Caco-2 (cell line): ENCODE measurements at regions not wholly inside any gene's neighbourhood (a gene's known extent, or its start where the extent isn't known, plus 50 kb on each side); places are given as distances from the start of the nearest gene placed in this dataset.

Source experiments
- BruUV-seq: library from RNA; stranded (reverse); fragments of 400-500 nt; replicated peaks from 2 replicates; lab custom pipeline; 2021; lab: Mats Ljungman, UMichigan
- CTCF ChIA-PET: fragments of 300-600 bp; sonication (Branson Sonifier 250); formaldehyde crosslinking; loops from one replicate; lab custom pipeline; 2022; ENCODE audit warnings: antibody characterized with exemption; lab: Charles Lee
- POLR2A ChIA-PET: fragments of 300-600 bp; sonication (Branson Sonifier 250); formaldehyde crosslinking; loops from one replicate; lab custom pipeline; 2022; ENCODE audit warnings: antibody characterized with exemption; lab: Charles Lee
- DNase-seq, 2 experiments: peaks; one replicate each; pipeline versions ENCODE4 v3.0.0 to v3.0.0-alpha.2; 2020 to 2022
- H3K27me3 ChIP-seq: replicated peaks from 2 replicates; pipeline ENCODE4 v1.6.0; 2011; ENCODE audit warnings: low read length; ENCODE audit not compliant: control insufficient read depth, insufficient read depth
- H3K36me3 ChIP-seq: 2 replicates; pipeline ENCODE4 v1.5.1; 2011; ENCODE audit warnings: low read length; ENCODE audit not compliant: control insufficient read depth, insufficient read depth
- H3K4me1 ChIP-seq: fragments of 250-450 bp; sonication (Bioruptor Pico); 2 replicates; pipeline ENCODE4 v1.5.1; 2020; ENCODE audit warnings: mild to moderate bottlenecking
- H3K4me3 ChIP-seq: 2 replicates; pipeline ENCODE4 v1.5.1; 2011; ENCODE audit warnings: low read depth, mild to moderate bottlenecking, control low read depth, low read length
- H3K9me3 ChIP-seq: fragments of 250-450 bp; sonication (Bioruptor Pico); 2 replicates; pipeline ENCODE4 v1.5.1; 2020; ENCODE audit warnings: mild to moderate bottlenecking, moderate library complexity
- H3K27ac Mint-ChIP-seq: one replicate; pipeline ENCODE4 v1.8.0; 2022; ENCODE audit warnings: mixed read lengths; ENCODE audit not compliant: unreplicated experiment
- H3K27me3 Mint-ChIP-seq: one replicate; pipeline ENCODE4 v1.8.0; 2022; ENCODE audit warnings: mixed read lengths; ENCODE audit not compliant: insufficient read depth, unreplicated experiment
- H3K36me3 Mint-ChIP-seq: one replicate; pipeline ENCODE4 v1.8.0; 2022; ENCODE audit warnings: mild to moderate bottlenecking, mixed read lengths; ENCODE audit not compliant: insufficient read depth, unreplicated experiment
- H3K4me1 Mint-ChIP-seq: one replicate; pipeline ENCODE4 v1.8.0; 2022; ENCODE audit warnings: low read depth, mixed read lengths; ENCODE audit not compliant: unreplicated experiment
- H3K4me3 Mint-ChIP-seq: one replicate; pipeline ENCODE4 v1.8.0; 2022; ENCODE audit warnings: mild to moderate bottlenecking, moderate library complexity, mixed read lengths; ENCODE audit not compliant: unreplicated experiment
- H3K9me3 Mint-ChIP-seq: one replicate; pipeline ENCODE4 v1.8.0; 2022; ENCODE audit warnings: mixed read lengths; ENCODE audit not compliant: unreplicated experiment
- CTCF ChIP-seq, 2 experiments: fragments of 200-600 bp in 1 of 2; IDR thresholded peaks; 1 replicate in 1 of 2; 2 replicates in 1 of 2; pipeline versions ENCODE4 v1.5.1 to v1.8.0; 2011 to 2022; ENCODE audit warnings: antibody characterized with exemption in 1 of 2, control low read depth in 1 of 2, inconsistent platforms in 1 of 2, low read depth in 1 of 2, low read length in 1 of 2, mild to moderate bottlenecking in 1 of 2, moderate library complexity in 1 of 2; ENCODE audit not compliant: insufficient read depth in 1 of 2, severe bottlenecking in 1 of 2, unreplicated experiment in 1 of 2
- intact Hi-C: fragments of 100-400 bp; cut with micrococcal nuclease; formaldehyde crosslinking; loops from one replicate; pipeline ENCODE4 v1.10.0; 2022; ENCODE audit not compliant: unreplicated experiment

GRCh38 chr10:78761311-78761781 is 307.4 kb upstream of the ZMIZ1 start:
- H3K9me3 ChIP-seq, result no peaks in the 10 kb centered on the region
- no peaks in the 10 kb centered on the region for H3K4me1 ChIP-seq
- intact Hi-C loops, result no loop called here
- no peak for TF ChIP-seq CTCF (IDR thresholded peaks at IDR 0.05; ENCODE audit: insufficient read depth in 1 of 2, low read depth in 1 of 2, low read length in 1 of 2, severe bottlenecking in 1 of 2, unreplicated experiment in 1 of 2)
- POLR2A ChIA-PET, result no interaction called here
- no peak overlapping the region for H3K27ac Mint-ChIP-seq
- no peaks in the 10 kb centered on the region for H3K27me3 Mint-ChIP-seq
- no peak overlapping the region for H3K4me3 Mint-ChIP-seq
- no peaks in the 10 kb centered on the region for H3K27me3 ChIP-seq
- CTCF ChIA-PET, result no interaction called here
- H3K4me3 ChIP-seq, result no peak overlapping the region
- no peaks in the 10 kb centered on the region for H3K36me3 ChIP-seq
- H3K9me3 Mint-ChIP-seq, result no peaks in the 10 kb centered on the region
- no peak for DNase-seq
- BruUV-seq, result no TSS peak
- H3K36me3 Mint-ChIP-seq, result no peaks in the 10 kb centered on the region
- peaks cover 7% of the 10 kb centered on the region for H3K4me1 Mint-ChIP-seq

- Mint-ChIP-seq H3K27me3 (no peaks in the 10 kb centered on the region), H3K27ac (no peak overlapping the region), H3K36me3 (no peaks in the 10 kb centered on the region), H3K9me3 (no peaks in the 10 kb centered on the region), H3K4me3 (no peak overlapping the region), H3K4me1 (peaks cover 1% of the 10 kb centered on the region)
- intact Hi-C loops, result no loop called here
- POLR2A ChIA-PET, result no interaction called here
- CTCF ChIA-PET, result no interaction called here
- Histone ChIP-seq H3K27me3 (no peaks in the 10 kb centered on the region), H3K9me3 (no peaks in the 10 kb centered on the region), H3K36me3 (no peaks in the 10 kb centered on the region), H3K4me1 (no peaks in the 10 kb centered on the region), H3K4me3 (no peak overlapping the region)
- no peak for TF ChIP-seq CTCF (IDR thresholded peaks at IDR 0.05; ENCODE audit: insufficient read depth in 1 of 2, low read depth in 1 of 2, low read length in 1 of 2, severe bottlenecking in 1 of 2, unreplicated experiment in 1 of 2)
- no TSS peak for BruUV-seq
- DNase-seq, result no peak
Observed at GRCh38 chr10:78762086-78762630, 306.6 kb upstream of the ZMIZ1 start.

- ChIA-PET CTCF (no interaction called here), POLR2A (no interaction called here)
- no peaks in the 10 kb centered on the region for H3K27me3 Mint-ChIP-seq
- Histone ChIP-seq H3K4me1 (no peaks in the 10 kb centered on the region), H3K9me3 (no peaks in the 10 kb centered on the region), H3K4me3 (no peak overlapping the region), H3K36me3 (no peaks in the 10 kb centered on the region), H3K27me3 (no peaks in the 10 kb centered on the region)
- BruUV-seq, result no TSS peak
- no peak overlapping the region for H3K27ac Mint-ChIP-seq
- TF ChIP-seq CTCF (IDR thresholded peaks at IDR 0.05; ENCODE audit: insufficient read depth in 1 of 2, low read depth in 1 of 2, low read length in 1 of 2, severe bottlenecking in 1 of 2, unreplicated experiment in 1 of 2), result no peak
- no peaks in the 10 kb centered on the region for H3K9me3 Mint-ChIP-seq
- DNase-seq, result no peak
- no peak overlapping the region for H3K4me3 Mint-ChIP-seq
- intact Hi-C loops, result no loop called here
- peaks cover under 1% of the 10 kb centered on the region for H3K4me1 Mint-ChIP-seq
- no peaks in the 10 kb centered on the region for H3K36me3 Mint-ChIP-seq
Observed at GRCh38 chr10:78763234-78763633, 305.5 kb upstream of the ZMIZ1 start.
